ENCODE measurements at regions not wholly inside any gene's neighbourhood (a gene's known extent, or its start where the extent isn't known, plus 50 kb on each side); places are given as distances from the start of the nearest gene placed in this dataset.

- Histone ChIP-seq H3K27me3 (no peaks in the 10 kb centered on the region), H3K4me3 (no peak overlapping the region), H3K9me3 (no peaks in the 10 kb centered on the region), H3K4me1 (no peaks in the 10 kb centered on the region), H3K27ac (no peak overlapping the region), H3K36me3 (ENCODE audit: low read depth, missing control alignments) (no peaks in the 10 kb centered on the region)
- WGBS, 2 donors = 64 to 67% methylated on average over 1 of the region's 1 CpG
- intact Hi-C loops (cut with DNase I; ENCODE audit: low total_unique reads) = no loop called here
- no peak for DNase-seq
- TF ChIP-seq POLR2A (IDR thresholded peaks at IDR 0.05) = no peak
- TF ChIP-seq, protein P1, sequence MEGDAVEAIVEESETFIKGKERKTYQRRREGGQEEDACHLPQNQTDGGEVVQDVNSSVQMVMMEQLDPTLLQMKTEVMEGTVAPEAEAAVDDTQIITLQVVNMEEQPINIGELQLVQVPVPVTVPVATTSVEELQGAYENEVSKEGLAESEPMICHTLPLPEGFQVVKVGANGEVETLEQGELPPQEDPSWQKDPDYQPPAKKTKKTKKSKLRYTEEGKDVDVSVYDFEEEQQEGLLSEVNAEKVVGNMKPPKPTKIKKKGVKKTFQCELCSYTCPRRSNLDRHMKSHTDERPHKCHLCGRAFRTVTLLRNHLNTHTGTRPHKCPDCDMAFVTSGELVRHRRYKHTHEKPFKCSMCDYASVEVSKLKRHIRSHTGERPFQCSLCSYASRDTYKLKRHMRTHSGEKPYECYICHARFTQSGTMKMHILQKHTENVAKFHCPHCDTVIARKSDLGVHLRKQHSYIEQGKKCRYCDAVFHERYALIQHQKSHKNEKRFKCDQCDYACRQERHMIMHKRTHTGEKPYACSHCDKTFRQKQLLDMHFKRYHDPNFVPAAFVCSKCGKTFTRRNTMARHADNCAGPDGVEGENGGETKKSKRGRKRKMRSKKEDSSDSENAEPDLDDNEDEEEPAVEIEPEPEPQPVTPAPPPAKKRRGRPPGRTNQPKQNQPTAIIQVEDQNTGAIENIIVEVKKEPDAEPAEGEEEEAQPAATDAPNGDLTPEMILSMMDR (IDR thresholded peaks at IDR 0.05) = no peak
Observed at GRCh38 chrY:21146331-21146730, 364.8 kb upstream of the RBMY1B start.

- intact Hi-C loops (cut with DNase I; ENCODE audit: low total_unique reads) = no loop called here
- Histone ChIP-seq H3K36me3 (ENCODE audit: low read depth, missing control alignments) (no peaks in the 10 kb centered on the region), H3K27me3 (no peaks in the 10 kb centered on the region), H3K27ac (no peak overlapping the region), H3K4me1 (no peaks in the 10 kb centered on the region), H3K4me3 (no peak overlapping the region), H3K9me3 (no peaks in the 10 kb centered on the region)
- TF ChIP-seq, protein P1 (IDR thresholded peaks at IDR 0.05) = no peak
- TF ChIP-seq POLR2A (IDR thresholded peaks at IDR 0.05) = no peak
- no peak for DNase-seq
Observed at GRCh38 chrY:21149971-21150370, 361.2 kb upstream of the RBMY1B start.

- Histone ChIP-seq H3K36me3 (ENCODE audit: low read depth, missing control alignments) (no peaks in the 10 kb centered on the region), H3K4me3 (no peak overlapping the region), H3K27me3 (no peaks in the 10 kb centered on the region), H3K27ac (no peak overlapping the region), H3K9me3 (no peaks in the 10 kb centered on the region), H3K4me1 (no peaks in the 10 kb centered on the region)
- intact Hi-C loops (cut with DNase I; ENCODE audit: low total_unique reads) = no loop called here
- TF ChIP-seq, protein P1 (IDR thresholded peaks at IDR 0.05) = no peak
- TF ChIP-seq POLR2A (IDR thresholded peaks at IDR 0.05) = no peak
- no peak for DNase-seq
Observed at GRCh38 chrY:21169821-21170220, 341.3 kb upstream of the RBMY1B start.

- Histone ChIP-seq H3K27me3 (no peaks in the 10 kb centered on the region), H3K36me3 (ENCODE audit: low read depth, missing control alignments) (no peaks in the 10 kb centered on the region), H3K4me1 (no peaks in the 10 kb centered on the region), H3K4me3 (no peak overlapping the region), H3K9me3 (no peaks in the 10 kb centered on the region), H3K27ac (no peak overlapping the region)
- 73 to 84% methylated on average over 2 to 5 of the region's 5 CpGs for WGBS, 2 donors
- no peak for TF ChIP-seq POLR2A (IDR thresholded peaks at IDR 0.05)
- TF ChIP-seq, protein P1 (IDR thresholded peaks at IDR 0.05) = no peak
- DNase-seq = no peak
- intact Hi-C loops (cut with DNase I; ENCODE audit: low total_unique reads) = no loop called here
Observed at GRCh38 chrY:21174697-21175463, 336.3 kb upstream of the RBMY1B start.

- H3K36me3 ChIP-seq (ENCODE audit: low read depth, missing control alignments) = no peaks in the 10 kb centered on the region
- H3K9me3 ChIP-seq = no peaks in the 10 kb centered on the region
- H3K4me1 ChIP-seq = no peaks in the 10 kb centered on the region
- WGBS, 2 donors = 43 to 69% methylated on average over 3 of the region's 3 CpGs
- no peak overlapping the region for H3K4me3 ChIP-seq
- no peak for DNase-seq
- intact Hi-C loops (cut with DNase I; ENCODE audit: low total_unique reads) = no loop called here
- no peak for TF ChIP-seq POLR2A (IDR thresholded peaks at IDR 0.05)
- TF ChIP-seq, protein P1 (IDR thresholded peaks at IDR 0.05) = no peak
- no peaks in the 10 kb centered on the region for H3K27me3 ChIP-seq
- H3K27ac ChIP-seq = no peak overlapping the region
Observed at GRCh38 chrY:21175505-21175904, 335.6 kb upstream of the RBMY1B start.
